OCI-LY7 (cell line): ENCODE measurements at regions not wholly inside any gene's neighbourhood (a gene's known extent, or its start where the extent isn't known, plus 50 kb on each side); places are given as distances from the start of the nearest gene placed in this dataset.

Experiments
- BruUV-seq: library from RNA; stranded (reverse); fragments of 400-500 nt; replicated peaks from 2 replicates; lab custom pipeline; 2021; lab: Mats Ljungman, UMichigan
- CTCF ChIA-PET: fragments of 300-600 bp; sonication (Branson Sonifier 250); formaldehyde crosslinking; loops from one replicate; lab custom pipeline; 2022; ENCODE audit warnings: antibody characterized with exemption; ENCODE audit not compliant: unreplicated experiment; lab: Charles Lee
- POLR2A ChIA-PET: fragments of 300-600 bp; sonication (Branson Sonifier 250); formaldehyde crosslinking; loops from one replicate; lab custom pipeline; 2022; ENCODE audit warnings: antibody characterized with exemption; lab: Charles Lee
- DNase-seq: peaks from one replicate; pipeline ENCODE4 v3.0.0-alpha.2; 2015; ENCODE audit warnings: low spot score
- H2AFZ ChIP-seq: fragments of 200-600 bp; sonication (generic), shearing (Covaris generic); 2 replicates; pipeline ENCODE4 v1.6.1; 2014; ENCODE audit warnings: mild to moderate bottlenecking, antibody characterized with exemption, low read length, moderate library complexity
- H3K27ac ChIP-seq: fragments of 200-600 bp; sonication (generic); 2 replicates; pipeline ENCODE4 v1.5.1; 2014; ENCODE audit warnings: mixed run types, low read depth, mild to moderate bottlenecking, moderate library complexity, low read length, inconsistent platforms; ENCODE audit not compliant: poor library complexity, severe bottlenecking
- H3K36me3 ChIP-seq: fragments of 200-600 bp; sonication (generic); 2 replicates; pipeline ENCODE4 v1.6.1; 2014; ENCODE audit warnings: mild to moderate bottlenecking, antibody characterized with exemption, low read length, moderate library complexity, mixed read lengths; ENCODE audit not compliant: insufficient read depth
- H3K4me1 ChIP-seq: fragments of 200-600 bp; sonication (generic); 2 replicates; pipeline ENCODE4 v1.5.1; 2014; ENCODE audit warnings: mild to moderate bottlenecking, low read length; ENCODE audit not compliant: insufficient read depth, poor library complexity, severe bottlenecking
- H3K4me2 ChIP-seq: fragments of 200-600 bp; sonication (generic); 2 replicates; pipeline ENCODE4 v1.6.1; 2014; ENCODE audit warnings: mild to moderate bottlenecking, low read length
- H3K4me3 ChIP-seq: fragments of 200-600 bp; sonication (generic); 2 replicates; pipeline ENCODE4 v1.5.1; 2014; ENCODE audit warnings: mild to moderate bottlenecking, low read depth, low read length; ENCODE audit not compliant: poor library complexity, severe bottlenecking
- H3K79me2 ChIP-seq: fragments of 200-600 bp; sonication (generic); 2 replicates; pipeline ENCODE4 v1.6.1; 2016; ENCODE audit warnings: low read depth, mild to moderate bottlenecking, low read length, moderate library complexity, mixed read lengths; ENCODE audit not compliant: insufficient read depth
- H3K9me2 ChIP-seq: fragments of 200-600 bp; sonication (generic); 2 replicates; pipeline ENCODE4 v1.6.1; 2016; ENCODE audit warnings: mild to moderate bottlenecking, low read length, mixed read lengths; ENCODE audit not compliant: insufficient read depth
- H3K9me3 ChIP-seq: fragments of 200-600 bp; sonication (generic); 2 replicates; pipeline ENCODE4 v1.6.1; 2014; ENCODE audit warnings: mild to moderate bottlenecking, mixed run types, low read length, mixed read lengths
- H4K20me1 ChIP-seq: fragments of 200-600 bp; sonication (generic); 2 replicates; pipeline ENCODE4 v1.6.1; 2014; ENCODE audit warnings: mild to moderate bottlenecking, antibody characterized with exemption, low read length, moderate library complexity, mixed read lengths; ENCODE audit not compliant: insufficient read depth
- CTCF ChIP-seq: fragments of 200-600 bp; sonication (generic); conservative IDR thresholded peaks from 2 replicates; pipeline ENCODE4 v1.5.1; 2014; ENCODE audit warnings: mild to moderate bottlenecking, antibody characterized with exemption, low read length, moderate library complexity, mixed read lengths
- EZH2phosphoT487 ChIP-seq: fragments of 200-600 bp; sonication (generic); IDR thresholded peaks from 2 replicates; pipeline ENCODE4 v1.6.1; 2018; ENCODE audit warnings: low read depth, borderline replicate concordance, mild to moderate bottlenecking, mixed run types, antibody characterized with exemption, low read length, moderate library complexity, mixed read lengths
- intact Hi-C: fragments of 100-400 bp; cut with micrococcal nuclease; formaldehyde crosslinking; loops from one replicate; pipeline ENCODE4 v1.10.0; 2022; ENCODE audit not compliant: unreplicated experiment

- H3K9me2 ChIP-seq = no peaks in the 10 kb centered on the region
- DNase-seq = no peak
- no peak overlapping the region for H3K27ac ChIP-seq
- CTCF ChIA-PET = no interaction called here
- TF ChIP-seq CTCF (no peak), EZH2phosphoT487 (no peak)
- H4K20me1 ChIP-seq = no peaks in the 10 kb centered on the region
- POLR2A ChIA-PET = no interaction called here
- intact Hi-C loops = no loop called here
- H3K4me2 ChIP-seq = no peak overlapping the region
- H3K79me2 ChIP-seq = no peaks in the 10 kb centered on the region
- BruUV-seq = no TSS peak
- no peak overlapping the region for H3K4me3 ChIP-seq
- no peaks in the 10 kb centered on the region for H3K36me3 ChIP-seq
- H3K4me1 ChIP-seq = no peaks in the 10 kb centered on the region
- no peak overlapping the region for H2AFZ ChIP-seq
- H3K9me3 ChIP-seq = no peaks in the 10 kb centered on the region
Observed at GRCh38 chrX:16457239-16457638, 192.7 kb upstream of the S100G start.

- Histone ChIP-seq H3K27ac (no peak overlapping the region), H3K4me3 (no peak overlapping the region), H2AFZ (no peak overlapping the region), H3K4me1 (no peaks in the 10 kb centered on the region), H3K4me2 (no peak overlapping the region), H3K9me2 (no peaks in the 10 kb centered on the region), H3K79me2 (no peaks in the 10 kb centered on the region), H4K20me1 (no peaks in the 10 kb centered on the region), H3K36me3 (no peaks in the 10 kb centered on the region), H3K9me3 (no peaks in the 10 kb centered on the region)
- TF ChIP-seq EZH2phosphoT487 (no peak), CTCF (no peak)
- ChIA-PET CTCF (no interaction called here), POLR2A (no interaction called here)
- intact Hi-C loops = no loop called here
- BruUV-seq = no TSS peak
- no peak for DNase-seq
Observed at GRCh38 chrX:16458208-16458607, 191.8 kb upstream of the S100G start.

GRCh38 chrX:16459008-16459407 is 190.9 kb upstream of the S100G start:
- no peaks in the 10 kb centered on the region for H3K4me1 ChIP-seq
- BruUV-seq = no TSS peak
- H3K4me2 ChIP-seq = no peak overlapping the region
- H2AFZ ChIP-seq = no peak overlapping the region
- no peak for TF ChIP-seq EZH2phosphoT487
- no peak for TF ChIP-seq CTCF
- ChIA-PET CTCF (no interaction called here), POLR2A (no interaction called here)
- H3K9me3 ChIP-seq = no peaks in the 10 kb centered on the region
- H4K20me1 ChIP-seq = no peaks in the 10 kb centered on the region
- H3K36me3 ChIP-seq = no peaks in the 10 kb centered on the region
- no peak overlapping the region for H3K27ac ChIP-seq
- no peak for DNase-seq
- intact Hi-C loops = no loop called here
- no peak overlapping the region for H3K4me3 ChIP-seq
- H3K9me2 ChIP-seq = no peaks in the 10 kb centered on the region
- no peaks in the 10 kb centered on the region for H3K79me2 ChIP-seq
